ENCODE measurements at regions not wholly inside any gene's neighbourhood (a gene's known extent, or its start where the extent isn't known, plus 50 kb on each side); places are given as distances from the start of the nearest gene placed in this dataset.

GRCh38 chr4:160809576-160809975 is 1354.2 kb downstream of the FSTL5 start:
- no peaks in the 10 kb centered on the region for H3K36me3 ChIP-seq (ENCODE audit: control insufficient read depth in 2 of 2, insufficient read depth in 2 of 2, low read length in 1 of 2)
- intact Hi-C loops (cut with micrococcal nuclease; ENCODE audit: unreplicated experiment), result no loop called here

More at GRCh38 chr4:160809576-160809975, 1354.2 kb downstream of the FSTL5 start:
- ChIA-PET SMC1A (ENCODE audit: uncharacterized antibody, unreplicated experiment) (interaction anchor here (0.8 kb wide), 1 partner anchor 107 kb away, joined by 3 read pairs; no protein-coding TSS in a partner anchor), CTCF (no interaction called here), RAD21 (ENCODE audit: unreplicated experiment) (no interaction called here), POLR2A (no interaction called here)
- H4K20me1 ChIP-seq (ENCODE audit: control insufficient read depth, insufficient read depth), result no peaks in the 10 kb centered on the region
- in situ Hi-C loops (cut with MboI), result no loop called here
- TF ChIP-seq ZSCAN29 (IDR thresholded peaks at IDR 0.05), result no peak
- TF ChIP-seq DPF2 (IDR thresholded peaks at IDR 0.05), result no peak
- TF ChIP-seq BCL3 (IDR thresholded peaks at IDR 0.05; ENCODE audit: borderline replicate concordance, insufficient read depth, low read depth, low read length, poor library complexity, severe bottlenecking), result no peak
- TF ChIP-seq CBFB (IDR thresholded peaks at IDR 0.05; ENCODE audit: low read depth), result no peak
- TF ChIP-seq KLF5 (IDR thresholded peaks at IDR 0.05; ENCODE audit: partially characterized antibody), result no peak
- no peak for TF ChIP-seq ATF3 (IDR thresholded peaks at IDR 0.05; ENCODE audit: borderline replicate concordance, extremely low read depth, low read depth, low read length)
- no peak for TF ChIP-seq TCF12 (IDR thresholded peaks at IDR 0.05; ENCODE audit: low read depth, low read length)
- TF ChIP-seq MLLT1 (IDR thresholded peaks at IDR 0.05), result no peak
- TF ChIP-seq YY1 (IDR thresholded peaks at IDR 0.05; ENCODE audit: low read depth, low read length), result no peak
- TF ChIP-seq HCFC1 (IDR thresholded peaks at IDR 0.05; ENCODE audit: low read length), result no peak
- TF ChIP-seq PAX5 (IDR thresholded peaks at IDR 0.05; ENCODE audit: borderline replicate concordance, low read depth, low read length), result no peak
- TF ChIP-seq KDM1A (IDR thresholded peaks at IDR 0.05; ENCODE audit: borderline replicate concordance), result no peak
- TF ChIP-seq MEF2A (IDR thresholded peaks at IDR 0.05; ENCODE audit: insufficient read depth, low read depth, low read length), result no peak
- TF ChIP-seq NR2C1 (IDR thresholded peaks at IDR 0.05), result no peak
- TF ChIP-seq FOXM1 (IDR thresholded peaks at IDR 0.05; ENCODE audit: low read depth, low read length), result no peak
- no peak for TF ChIP-seq POU2F2 (IDR thresholded peaks at IDR 0.05; ENCODE audit: borderline replicate concordance, low read depth, low read length)
- TF ChIP-seq E4F1 (IDR thresholded peaks at IDR 0.05; ENCODE audit: borderline replicate concordance, partially characterized antibody), result no peak
- no peak for TF ChIP-seq RAD21 (IDR thresholded peaks at IDR 0.05; ENCODE audit: insufficient read depth, low read depth, low read length)
- no peak overlapping the region for H3K27ac ChIP-seq (ENCODE audit: control insufficient read depth, insufficient read depth)
- no peaks in the 10 kb centered on the region for H3K9me3 ChIP-seq (replicated peaks; ENCODE audit: control insufficient read depth, insufficient read depth, low read length)
- no peak overlapping the region for H2AFZ ChIP-seq (ENCODE audit: control insufficient read depth, low read depth, low read length)
- H3K4me1 ChIP-seq (ENCODE audit: control insufficient read depth, insufficient read depth, low read length), result no peaks in the 10 kb centered on the region
- BruUV-seq (replicated peaks), result no TSS peak
- no peak overlapping the region for H3K4me3 ChIP-seq
- FAIRE-seq, result no peak
- no peak overlapping the region for H3K9ac ChIP-seq (ENCODE audit: control insufficient read depth, insufficient read depth, low read length)
- no peaks in the 10 kb centered on the region for H3K27me3 ChIP-seq (replicated peaks in 1 of 2; ENCODE audit: control insufficient read depth in 2 of 2, insufficient read depth in 2 of 2, low read length in 1 of 2)
- ATAC-seq, result no peak
- DNase-seq (ENCODE audit: low read depth, low spot score), result no peak
- H3K79me2 ChIP-seq (ENCODE audit: control insufficient read depth, insufficient read depth, low read length), result no peaks in the 10 kb centered on the region
- H3K4me2 ChIP-seq (ENCODE audit: control insufficient read depth, insufficient read depth), result no peak overlapping the region
